ENCODE measurements at regions not wholly inside any gene's neighbourhood (a gene's known extent, or its start where the extent isn't known, plus 50 kb on each side); places are given as distances from the start of the nearest gene placed in this dataset.
"Not testable (repeated sequence)": the region's sequence is repeated elsewhere in the genome, so short reads cannot be mapped to it uniquely, and the experiment has no call there.

GRCh38 chr2:194735837-194736542 is 921.0 kb upstream of the SLC39A10 start:
- no peak for DNase-seq

GRCh38 chr2:194730266-194730665 is 926.8 kb upstream of the SLC39A10 start:
- DNase-seq = no peak

- DNase-seq = no peak
Observed at GRCh38 chr2:194725169-194725568, 931.9 kb upstream of the SLC39A10 start.

GRCh38 chr2:194723446-194723845 is 933.6 kb upstream of the SLC39A10 start:
- no peak for DNase-seq

GRCh38 chr2:194721227-194721626 is 935.8 kb upstream of the SLC39A10 start:
- DNase-seq = no peak

- no peak for DNase-seq
Observed at GRCh38 chr2:194720462-194720861, 936.6 kb upstream of the SLC39A10 start.

GRCh38 chr2:194718881-194719280 is 938.1 kb upstream of the SLC39A10 start:
- DNase-seq = no peak

GRCh38 chr2:194714541-194714940 is 942.5 kb upstream of the SLC39A10 start:
- DNase-seq = no peak

- DNase-seq = no peak
Observed at GRCh38 chr2:194709840-194710239, 947.2 kb upstream of the SLC39A10 start.

- no peak for DNase-seq
Observed at GRCh38 chr2:194706179-194706578, 950.8 kb upstream of the SLC39A10 start.

- no peak for DNase-seq
Observed at GRCh38 chr2:194705398-194705797, 951.6 kb upstream of the SLC39A10 start.

GRCh38 chr2:194700726-194701125 is 956.3 kb upstream of the SLC39A10 start:
- no peak for DNase-seq

GRCh38 chr2:194700116-194700515 is 956.9 kb upstream of the SLC39A10 start:
- no peak for DNase-seq

GRCh38 chr2:194698012-194698411 is 959.0 kb upstream of the SLC39A10 start:
- no peak for DNase-seq

- DNase-seq = no peak
Observed at GRCh38 chr2:194697439-194697838, 959.6 kb upstream of the SLC39A10 start.

GRCh38 chr2:194696690-194697089 is 960.3 kb upstream of the SLC39A10 start:
- DNase-seq = no peak

GRCh38 chr2:194686569-194686968 is 970.5 kb upstream of the SLC39A10 start:
- DNase-seq = no peak

- no peak for DNase-seq
Observed at GRCh38 chr2:194674043-194674442, 983.0 kb upstream of the SLC39A10 start.

GRCh38 chr2:194672994-194673393 is 984.0 kb upstream of the SLC39A10 start:
- no peak for DNase-seq

GRCh38 chr2:194661431-194661830 is 995.6 kb upstream of the SLC39A10 start:
- DNase-seq = no peak

- DNase-seq = not testable (repeated sequence)
Observed at GRCh38 chr2:194639057-194639456, 1018.0 kb upstream of the SLC39A10 start.

- no peak for DNase-seq
Observed at GRCh38 chr2:194621945-194622344, 1035.1 kb upstream of the SLC39A10 start.

GRCh38 chr2:194619366-194619765 is 1037.7 kb upstream of the SLC39A10 start:
- DNase-seq = no peak

- no peak for DNase-seq
Observed at GRCh38 chr2:194618432-194618831, 1038.6 kb upstream of the SLC39A10 start.

GRCh38 chr2:194616334-194616733 is 1040.7 kb upstream of the SLC39A10 start:
- no peak for DNase-seq
